ENCODE measurements at regions not wholly inside any gene's neighbourhood (a gene's known extent, or its start where the extent isn't known, plus 50 kb on each side); places are given as distances from the start of the nearest gene placed in this dataset.

DNA sequence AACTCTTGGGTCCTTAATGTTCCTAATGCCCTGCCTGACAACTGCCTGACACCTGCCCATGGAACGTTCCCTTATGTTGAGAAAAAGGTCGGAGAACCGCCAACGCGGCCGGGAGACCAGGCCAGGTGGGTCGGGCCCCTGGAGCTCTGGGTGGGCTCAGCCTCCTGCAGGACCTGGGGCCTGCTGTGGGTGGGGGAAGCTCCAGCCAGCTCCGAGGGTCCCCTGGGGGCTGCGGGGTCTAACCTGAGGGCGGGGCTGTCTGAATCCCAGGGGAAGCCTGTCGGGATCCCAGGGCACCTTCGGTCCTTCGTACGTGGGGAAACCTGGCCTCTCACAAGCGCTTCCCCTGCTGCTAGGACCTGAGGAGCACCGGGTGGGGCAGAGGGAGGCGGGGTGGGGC, 296.0 kb downstream of the NDUFA10 start (continued):
- TF ChIP-seq, protein P1, sequence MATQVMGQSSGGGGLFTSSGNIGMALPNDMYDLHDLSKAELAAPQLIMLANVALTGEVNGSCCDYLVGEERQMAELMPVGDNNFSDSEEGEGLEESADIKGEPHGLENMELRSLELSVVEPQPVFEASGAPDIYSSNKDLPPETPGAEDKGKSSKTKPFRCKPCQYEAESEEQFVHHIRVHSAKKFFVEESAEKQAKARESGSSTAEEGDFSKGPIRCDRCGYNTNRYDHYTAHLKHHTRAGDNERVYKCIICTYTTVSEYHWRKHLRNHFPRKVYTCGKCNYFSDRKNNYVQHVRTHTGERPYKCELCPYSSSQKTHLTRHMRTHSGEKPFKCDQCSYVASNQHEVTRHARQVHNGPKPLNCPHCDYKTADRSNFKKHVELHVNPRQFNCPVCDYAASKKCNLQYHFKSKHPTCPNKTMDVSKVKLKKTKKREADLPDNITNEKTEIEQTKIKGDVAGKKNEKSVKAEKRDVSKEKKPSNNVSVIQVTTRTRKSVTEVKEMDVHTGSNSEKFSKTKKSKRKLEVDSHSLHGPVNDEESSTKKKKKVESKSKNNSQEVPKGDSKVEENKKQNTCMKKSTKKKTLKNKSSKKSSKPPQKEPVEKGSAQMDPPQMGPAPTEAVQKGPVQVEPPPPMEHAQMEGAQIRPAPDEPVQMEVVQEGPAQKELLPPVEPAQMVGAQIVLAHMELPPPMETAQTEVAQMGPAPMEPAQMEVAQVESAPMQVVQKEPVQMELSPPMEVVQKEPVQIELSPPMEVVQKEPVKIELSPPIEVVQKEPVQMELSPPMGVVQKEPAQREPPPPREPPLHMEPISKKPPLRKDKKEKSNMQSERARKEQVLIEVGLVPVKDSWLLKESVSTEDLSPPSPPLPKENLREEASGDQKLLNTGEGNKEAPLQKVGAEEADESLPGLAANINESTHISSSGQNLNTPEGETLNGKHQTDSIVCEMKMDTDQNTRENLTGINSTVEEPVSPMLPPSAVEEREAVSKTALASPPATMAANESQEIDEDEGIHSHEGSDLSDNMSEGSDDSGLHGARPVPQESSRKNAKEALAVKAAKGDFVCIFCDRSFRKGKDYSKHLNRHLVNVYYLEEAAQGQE (IDR thresholded peaks at IDR 0.05; ENCODE audit: unreplicated experiment): no peak
- TF ChIP-seq STAT1 (IDR thresholded peaks at IDR 0.05; ENCODE audit: unreplicated experiment): no peak

DNA sequence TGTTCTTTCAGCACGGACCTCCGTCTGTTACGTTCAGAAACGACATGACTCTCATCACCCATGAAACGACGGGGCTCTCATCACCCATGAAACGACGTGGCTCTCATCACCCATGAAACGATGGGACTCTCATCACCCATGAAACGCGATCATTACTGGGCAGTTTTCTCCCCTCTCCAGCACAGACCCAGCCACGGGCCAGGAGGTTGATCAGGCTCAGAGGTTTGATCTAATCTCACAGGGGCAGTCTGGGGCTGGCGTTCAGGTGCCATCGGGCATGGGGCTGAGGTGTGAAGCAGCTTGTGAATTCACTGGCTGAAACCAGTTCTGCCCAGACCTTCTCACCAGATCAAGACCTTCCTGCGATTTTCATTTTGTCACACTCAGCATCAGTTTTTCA, 296.4 kb downstream of the NDUFA10 start:
- ATAC-seq (no peak), DNase-seq (ENCODE audit: low spot score) (no peak)
- Mint-ChIP-seq H3K9me3 (peaks cover 1% of the 10 kb centered on the region; the same call in 2 of the 3 replicates), H3K27me3 (ENCODE audit: insufficient read depth, low read depth, poor library complexity) (peaks cover 4% of the 10 kb centered on the region), H3K27ac (no peak overlapping the region), H3K36me3 (ENCODE audit: low read depth) (no peaks in the 10 kb centered on the region), H3K4me3 (no peak overlapping the region), H3K4me1 (peaks cover 2% of the 10 kb centered on the region; the same call in 1 of the 3 replicates)
- Histone ChIP-seq H3F3A (replicated peaks; ENCODE audit: low read depth) (no peaks in the 10 kb centered on the region), H3K4me2 (no peak overlapping the region), H3K36me3 (ENCODE audit: insufficient read depth) (no peaks in the 10 kb centered on the region), H3K4me1 (ENCODE audit: insufficient read depth) (no peaks in the 10 kb centered on the region), H2AFZ (no peak overlapping the region), H3K79me2 (replicated peaks; ENCODE audit: insufficient read depth) (no peaks in the 10 kb centered on the region), H3K27me3 (ENCODE audit: insufficient read depth) (no peaks in the 10 kb centered on the region), H3K9me2 (ENCODE audit: insufficient read depth) (no peaks in the 10 kb centered on the region), H4K20me1 (replicated peaks; ENCODE audit: insufficient read depth) (no peaks in the 10 kb centered on the region), H3K4me3 (no peak overlapping the region), H3K27ac (ENCODE audit: low read depth) (no peak overlapping the region)
- TF ChIP-seq ZNF114 (CRISPR knock-in tag; IDR thresholded peaks at IDR 0.05): no peak
- TF ChIP-seq, protein P2, sequence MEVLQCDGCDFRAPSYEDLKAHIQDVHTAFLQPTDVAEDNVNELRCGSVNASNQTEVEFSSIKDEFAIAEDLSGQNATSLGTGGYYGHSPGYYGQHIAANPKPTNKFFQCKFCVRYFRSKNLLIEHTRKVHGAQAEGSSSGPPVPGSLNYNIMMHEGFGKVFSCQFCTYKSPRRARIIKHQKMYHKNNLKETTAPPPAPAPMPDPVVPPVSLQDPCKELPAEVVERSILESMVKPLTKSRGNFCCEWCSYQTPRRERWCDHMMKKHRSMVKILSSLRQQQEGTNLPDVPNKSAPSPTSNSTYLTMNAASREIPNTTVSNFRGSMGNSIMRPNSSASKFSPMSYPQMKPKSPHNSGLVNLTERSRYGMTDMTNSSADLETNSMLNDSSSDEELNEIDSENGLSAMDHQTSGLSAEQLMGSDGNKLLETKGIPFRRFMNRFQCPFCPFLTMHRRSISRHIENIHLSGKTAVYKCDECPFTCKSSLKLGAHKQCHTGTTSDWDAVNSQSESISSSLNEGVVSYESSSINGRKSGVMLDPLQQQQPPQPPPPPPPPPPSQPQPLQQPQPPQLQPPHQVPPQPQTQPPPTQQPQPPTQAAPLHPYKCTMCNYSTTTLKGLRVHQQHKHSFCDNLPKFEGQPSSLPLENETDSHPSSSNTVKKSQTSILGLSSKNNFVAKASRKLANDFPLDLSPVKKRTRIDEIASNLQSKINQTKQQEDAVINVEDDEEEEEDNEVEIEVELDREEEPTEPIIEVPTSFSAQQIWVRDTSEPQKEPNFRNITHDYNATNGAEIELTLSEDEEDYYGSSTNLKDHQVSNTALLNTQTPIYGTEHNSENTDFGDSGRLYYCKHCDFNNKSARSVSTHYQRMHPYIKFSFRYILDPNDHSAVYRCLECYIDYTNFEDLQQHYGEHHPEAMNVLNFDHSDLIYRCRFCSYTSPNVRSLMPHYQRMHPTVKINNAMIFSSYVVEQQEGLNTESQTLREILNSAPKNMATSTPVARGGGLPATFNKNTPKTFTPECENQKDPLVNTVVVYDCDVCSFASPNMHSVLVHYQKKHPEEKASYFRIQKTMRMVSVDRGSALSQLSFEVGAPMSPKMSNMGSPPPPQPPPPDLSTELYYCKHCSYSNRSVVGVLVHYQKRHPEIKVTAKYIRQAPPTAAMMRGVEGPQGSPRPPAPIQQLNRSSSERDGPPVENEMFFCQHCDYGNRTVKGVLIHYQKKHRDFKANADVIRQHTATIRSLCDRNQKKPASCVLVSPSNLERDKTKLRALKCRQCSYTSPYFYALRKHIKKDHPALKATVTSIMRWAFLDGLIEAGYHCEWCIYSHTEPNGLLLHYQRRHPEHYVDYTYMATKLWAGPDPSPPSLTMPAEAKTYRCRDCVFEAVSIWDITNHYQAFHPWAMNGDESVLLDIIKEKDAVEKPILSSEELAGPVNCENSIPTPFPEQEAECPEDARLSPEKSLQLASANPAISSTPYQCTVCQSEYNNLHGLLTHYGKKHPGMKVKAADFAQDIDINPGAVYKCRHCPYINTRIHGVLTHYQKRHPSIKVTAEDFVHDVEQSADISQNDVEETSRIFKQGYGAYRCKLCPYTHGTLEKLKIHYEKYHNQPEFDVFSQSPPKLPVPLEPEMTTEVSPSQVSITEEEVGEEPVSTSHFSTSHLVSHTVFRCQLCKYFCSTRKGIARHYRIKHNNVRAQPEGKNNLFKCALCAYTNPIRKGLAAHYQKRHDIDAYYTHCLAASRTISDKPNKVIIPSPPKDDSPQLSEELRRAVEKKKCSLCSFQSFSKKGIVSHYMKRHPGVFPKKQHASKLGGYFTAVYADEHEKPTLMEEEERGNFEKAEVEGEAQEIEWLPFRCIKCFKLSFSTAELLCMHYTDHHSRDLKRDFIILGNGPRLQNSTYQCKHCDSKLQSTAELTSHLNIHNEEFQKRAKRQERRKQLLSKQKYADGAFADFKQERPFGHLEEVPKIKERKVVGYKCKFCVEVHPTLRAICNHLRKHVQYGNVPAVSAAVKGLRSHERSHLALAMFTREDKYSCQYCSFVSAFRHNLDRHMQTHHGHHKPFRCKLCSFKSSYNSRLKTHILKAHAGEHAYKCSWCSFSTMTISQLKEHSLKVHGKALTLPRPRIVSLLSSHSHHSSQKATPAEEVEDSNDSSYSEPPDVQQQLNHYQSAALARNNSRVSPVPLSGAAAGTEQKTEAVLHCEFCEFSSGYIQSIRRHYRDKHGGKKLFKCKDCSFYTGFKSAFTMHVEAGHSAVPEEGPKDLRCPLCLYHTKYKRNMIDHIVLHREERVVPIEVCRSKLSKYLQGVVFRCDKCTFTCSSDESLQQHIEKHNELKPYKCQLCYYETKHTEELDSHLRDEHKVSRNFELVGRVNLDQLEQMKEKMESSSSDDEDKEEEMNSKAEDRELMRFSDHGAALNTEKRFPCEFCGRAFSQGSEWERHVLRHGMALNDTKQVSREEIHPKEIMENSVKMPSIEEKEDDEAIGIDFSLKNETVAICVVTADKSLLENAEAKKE (CRISPR knock-in tag; IDR thresholded peaks at IDR 0.05): no peak
- no peak for TF ChIP-seq EZH2phosphoT487 (IDR thresholded peaks at IDR 0.05; ENCODE audit: unreplicated experiment)
- no peak for TF ChIP-seq EZH2 (IDR thresholded peaks at IDR 0.05; ENCODE audit: low read depth, unreplicated experiment)
- TF ChIP-seq ZNF331 (CRISPR knock-in tag; IDR thresholded peaks at IDR 0.05; ENCODE audit: low read depth): no peak
- no peak for TF ChIP-seq POLR2AphosphoS5 (IDR thresholded peaks at IDR 0.05; ENCODE audit: low read depth)
- TF ChIP-seq STAT1 (IDR thresholded peaks at IDR 0.05; ENCODE audit: unreplicated experiment): no peak
- TF ChIP-seq JUNB (IDR thresholded peaks at IDR 0.05; ENCODE audit: unreplicated experiment): no peak
- TF ChIP-seq, protein P3, sequence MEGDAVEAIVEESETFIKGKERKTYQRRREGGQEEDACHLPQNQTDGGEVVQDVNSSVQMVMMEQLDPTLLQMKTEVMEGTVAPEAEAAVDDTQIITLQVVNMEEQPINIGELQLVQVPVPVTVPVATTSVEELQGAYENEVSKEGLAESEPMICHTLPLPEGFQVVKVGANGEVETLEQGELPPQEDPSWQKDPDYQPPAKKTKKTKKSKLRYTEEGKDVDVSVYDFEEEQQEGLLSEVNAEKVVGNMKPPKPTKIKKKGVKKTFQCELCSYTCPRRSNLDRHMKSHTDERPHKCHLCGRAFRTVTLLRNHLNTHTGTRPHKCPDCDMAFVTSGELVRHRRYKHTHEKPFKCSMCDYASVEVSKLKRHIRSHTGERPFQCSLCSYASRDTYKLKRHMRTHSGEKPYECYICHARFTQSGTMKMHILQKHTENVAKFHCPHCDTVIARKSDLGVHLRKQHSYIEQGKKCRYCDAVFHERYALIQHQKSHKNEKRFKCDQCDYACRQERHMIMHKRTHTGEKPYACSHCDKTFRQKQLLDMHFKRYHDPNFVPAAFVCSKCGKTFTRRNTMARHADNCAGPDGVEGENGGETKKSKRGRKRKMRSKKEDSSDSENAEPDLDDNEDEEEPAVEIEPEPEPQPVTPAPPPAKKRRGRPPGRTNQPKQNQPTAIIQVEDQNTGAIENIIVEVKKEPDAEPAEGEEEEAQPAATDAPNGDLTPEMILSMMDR (conservative IDR thresholded peaks at IDR 0.05; ENCODE audit: low read depth in 2 of 2): no peak
- TF ChIP-seq, protein P1 (IDR thresholded peaks at IDR 0.05; ENCODE audit: unreplicated experiment): no peak
